ENCODE measurements at regions not wholly inside any gene's neighbourhood (a gene's known extent, or its start where the extent isn't known, plus 50 kb on each side); places are given as distances from the start of the nearest gene placed in this dataset.

DNA sequence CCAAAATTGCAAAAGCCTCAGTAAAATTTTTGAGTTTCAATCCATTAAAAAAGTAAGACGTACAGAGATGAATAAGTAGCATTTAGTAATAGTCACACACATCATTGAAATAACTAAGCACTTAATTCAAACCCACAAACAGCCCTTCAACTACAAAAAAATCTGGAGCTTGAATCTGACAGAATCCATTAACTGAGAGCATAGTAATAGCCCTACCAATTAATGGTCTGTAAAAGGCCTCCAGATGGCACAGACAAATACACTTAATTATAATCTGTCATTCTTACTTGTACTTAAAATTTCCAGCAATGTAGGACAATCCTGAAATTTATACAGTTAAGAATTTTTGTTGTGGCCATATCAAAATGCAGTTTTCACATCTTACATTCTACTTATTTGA lies 246.9 kb downstream of the VGLL3 start:
- Histone ChIP-seq H3K9me3 (ENCODE audit: insufficient read depth, low read depth) (no peaks in the 10 kb centered on the region), H3K4me1 (replicated peaks; ENCODE audit: insufficient read depth) (no peaks in the 10 kb centered on the region), H3F3A (ENCODE audit: insufficient read depth, low read depth) (no peaks in the 10 kb centered on the region), H3K27ac (no peak overlapping the region), H3K9me2 (ENCODE audit: insufficient read depth) (no peaks in the 10 kb centered on the region), H4K20me1 (ENCODE audit: insufficient read depth) (no peaks in the 10 kb centered on the region), H2AFZ (no peak overlapping the region), H3K36me3 (ENCODE audit: low read depth) (no peaks in the 10 kb centered on the region), H3K4me2 (no peak overlapping the region), H3K79me2 (ENCODE audit: low read depth) (no peaks in the 10 kb centered on the region), H3K27me3 (ENCODE audit: insufficient read depth, low read depth) (no peaks in the 10 kb centered on the region), H3K4me3 (no peak overlapping the region)
- DNase-seq = no peak
- ChIA-PET POLR2A (ENCODE audit: unreplicated experiment) (no interaction called here), CTCF (no interaction called here)
- BruUV-seq (replicated peaks) = no TSS peak
- TF ChIP-seq CTCF (conservative IDR thresholded peaks at IDR 0.05) (no peak), EZH2 (IDR thresholded peaks at IDR 0.05; ENCODE audit: low read depth) (no peak)
- intact Hi-C loops (cut with micrococcal nuclease; ENCODE audit: unreplicated experiment) = no loop called here

DNA sequence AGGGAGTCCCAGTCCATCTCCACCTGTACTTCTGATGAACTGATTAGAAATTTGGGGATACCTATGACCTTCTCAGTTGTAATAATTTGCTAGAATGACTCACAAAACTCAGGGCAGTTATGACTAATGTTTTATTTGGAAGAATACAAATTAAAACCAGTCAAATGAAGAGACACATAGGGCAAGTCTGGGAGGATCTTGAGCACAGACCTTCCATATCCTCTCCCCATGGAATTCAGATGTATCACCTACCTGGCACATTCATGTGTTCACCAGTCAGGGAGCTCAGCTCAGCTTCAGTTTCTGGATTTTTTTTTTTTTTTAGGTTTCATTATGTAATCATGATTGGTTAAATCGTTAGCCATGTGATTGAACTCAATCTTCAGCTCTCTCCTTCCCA lies 247.7 kb downstream of the VGLL3 start:
- H3K9me3 ChIP-seq (ENCODE audit: insufficient read depth, low read depth) = no peaks in the 10 kb centered on the region
- no peaks in the 10 kb centered on the region for H3K79me2 ChIP-seq (ENCODE audit: low read depth)
- H3K4me3 ChIP-seq = no peak overlapping the region
- POLR2A ChIA-PET (ENCODE audit: unreplicated experiment) = no interaction called here
- CTCF ChIA-PET = no interaction called here
- no peak overlapping the region for H3K4me2 ChIP-seq
- H2AFZ ChIP-seq = no peak overlapping the region
- no peak for DNase-seq
- no TSS peak for BruUV-seq (replicated peaks)
- intact Hi-C loops (cut with micrococcal nuclease; ENCODE audit: unreplicated experiment) = no loop called here
- no peak for TF ChIP-seq CTCF (conservative IDR thresholded peaks at IDR 0.05)
- TF ChIP-seq EZH2 (IDR thresholded peaks at IDR 0.05; ENCODE audit: low read depth) = no peak
- H4K20me1 ChIP-seq (ENCODE audit: insufficient read depth) = no peaks in the 10 kb centered on the region
- no peak overlapping the region for H3K27ac ChIP-seq
- no peaks in the 10 kb centered on the region for H3K9me2 ChIP-seq (ENCODE audit: insufficient read depth)
- no peaks in the 10 kb centered on the region for H3K36me3 ChIP-seq (ENCODE audit: low read depth)
- H3F3A ChIP-seq (ENCODE audit: insufficient read depth, low read depth) = no peaks in the 10 kb centered on the region
- no peaks in the 10 kb centered on the region for H3K27me3 ChIP-seq (ENCODE audit: insufficient read depth, low read depth)
- H3K4me1 ChIP-seq (replicated peaks; ENCODE audit: insufficient read depth) = no peaks in the 10 kb centered on the region

GRCh38 chr3:86740751-86741150 lies 250.2 kb downstream of the VGLL3 start:
- intact Hi-C loops (cut with micrococcal nuclease; ENCODE audit: unreplicated experiment) = no loop called here
- no peak overlapping the region for H3K27ac ChIP-seq
- no peak overlapping the region for H2AFZ ChIP-seq
- no peak overlapping the region for H3K4me3 ChIP-seq
- no peak overlapping the region for H3K4me2 ChIP-seq
- H3K27me3 ChIP-seq (ENCODE audit: insufficient read depth, low read depth) = no peaks in the 10 kb centered on the region
- H3F3A ChIP-seq (ENCODE audit: insufficient read depth, low read depth) = no peaks in the 10 kb centered on the region
- no peaks in the 10 kb centered on the region for H3K9me3 ChIP-seq (ENCODE audit: insufficient read depth, low read depth)
- no peaks in the 10 kb centered on the region for H3K79me2 ChIP-seq (ENCODE audit: low read depth)
- no peaks in the 10 kb centered on the region for H3K36me3 ChIP-seq (ENCODE audit: low read depth)
- H3K4me1 ChIP-seq (replicated peaks; ENCODE audit: insufficient read depth) = no peaks in the 10 kb centered on the region
- BruUV-seq (replicated peaks) = no TSS peak
- peaks cover 4% of the 10 kb centered on the region; the same call in 1 of the 2 replicates for H3K9me2 ChIP-seq (ENCODE audit: insufficient read depth)
- DNase-seq = no peak
- ChIA-PET CTCF (no interaction called here), POLR2A (ENCODE audit: unreplicated experiment) (no interaction called here)
- TF ChIP-seq CTCF (conservative IDR thresholded peaks at IDR 0.05) (no peak), EZH2 (IDR thresholded peaks at IDR 0.05; ENCODE audit: low read depth) (no peak)
- no peaks in the 10 kb centered on the region for H4K20me1 ChIP-seq (ENCODE audit: insufficient read depth)
